Activated CD8-positive, alpha-beta memory T cell treated with anti-CD3 and anti-CD28 coated beads, Interleukin-2, amount 10 ng/mL, durations not matched to agents 7 days and 5 days (primary cell): ENCODE measurements at regions not wholly inside any gene's neighbourhood (a gene's known extent, or its start where the extent isn't known, plus 50 kb on each side); places are given as distances from the start of the nearest gene placed in this dataset.

Source experiments
- ATAC-seq: fragments of 150-1000 bp; cut with Tn5 transposase; one replicate; pipeline ENCODE4 v1.10.0; 2021; ENCODE audit warnings: moderate library complexity
- CTCF ChIA-PET: fragments of 350-600 bp; sonication (Branson Sonifier 250); formaldehyde crosslinking; loops from one replicate; lab custom pipeline; 2021; ENCODE audit warnings: antibody characterized with exemption; lab: Charles Lee
- DNase-seq: peaks from one replicate; pipeline ENCODE4 v3.0.0-alpha.2; 2020
- H3K27ac Mint-ChIP-seq: one replicate; pipeline ENCODE4 v1.8.0; 2021; ENCODE audit warnings: mild to moderate bottlenecking, mixed read lengths
- H3K27me3 Mint-ChIP-seq: one replicate; pipeline ENCODE4 v1.8.0; 2021; ENCODE audit warnings: mixed read lengths
- H3K36me3 Mint-ChIP-seq: one replicate; pipeline ENCODE4 v1.8.0; 2021; ENCODE audit warnings: mild to moderate bottlenecking, mixed read lengths
- H3K4me1 Mint-ChIP-seq: one replicate; pipeline ENCODE4 v1.8.0; 2021; ENCODE audit warnings: mixed read lengths
- H3K4me3 Mint-ChIP-seq: one replicate; pipeline ENCODE4 v1.8.0; 2021; ENCODE audit warnings: mild to moderate bottlenecking, moderate library complexity, mixed read lengths
- H3K9me3 Mint-ChIP-seq: one replicate; pipeline ENCODE4 v1.8.0; 2022; ENCODE audit warnings: low read depth, mixed read lengths

GRCh38 chr18:38718365-38718901 lies 1152.8 kb upstream of the CELF4 start:
- no peaks in the 10 kb centered on the region for H3K27me3 Mint-ChIP-seq
- ATAC-seq, result no peak
- no peak overlapping the region for H3K27ac Mint-ChIP-seq
- CTCF ChIA-PET, result no interaction called here
- H3K4me1 Mint-ChIP-seq, result no peaks in the 10 kb centered on the region
- H3K4me3 Mint-ChIP-seq, result no peak overlapping the region
- no peaks in the 10 kb centered on the region for H3K36me3 Mint-ChIP-seq
- no peak for DNase-seq
- peaks cover 12% of the 10 kb centered on the region for H3K9me3 Mint-ChIP-seq

- DNase-seq, result no peak
- ATAC-seq, result no peak
- Mint-ChIP-seq H3K36me3 (no peaks in the 10 kb centered on the region), H3K9me3 (peaks cover 8% of the 10 kb centered on the region), H3K27ac (no peak overlapping the region), H3K4me1 (no peaks in the 10 kb centered on the region), H3K27me3 (no peaks in the 10 kb centered on the region), H3K4me3 (no peak overlapping the region)
- CTCF ChIA-PET, result no interaction called here
Measured at GRCh38 chr18:38709122-38709521, 1143.5 kb upstream of the CELF4 start.

- H3K4me1 Mint-ChIP-seq, result no peaks in the 10 kb centered on the region
- DNase-seq (no peak), ATAC-seq (no peak)
- CTCF ChIA-PET, result no interaction called here
- no peaks in the 10 kb centered on the region for H3K36me3 Mint-ChIP-seq
- H3K4me3 Mint-ChIP-seq, result no peak overlapping the region
- no peaks in the 10 kb centered on the region for H3K27me3 Mint-ChIP-seq
- H3K27ac Mint-ChIP-seq, result no peak overlapping the region
- peaks cover 4% of the 10 kb centered on the region for H3K9me3 Mint-ChIP-seq
Measured at GRCh38 chr18:38706373-38706772, 1140.8 kb upstream of the CELF4 start.

GRCh38 chr18:38698088-38698487 lies 1132.5 kb upstream of the CELF4 start:
- Mint-ChIP-seq H3K27me3 (no peaks in the 10 kb centered on the region), H3K36me3 (no peaks in the 10 kb centered on the region), H3K4me1 (no peaks in the 10 kb centered on the region), H3K9me3 (no peaks in the 10 kb centered on the region), H3K27ac (no peak overlapping the region), H3K4me3 (no peak overlapping the region)
- CTCF ChIA-PET, result no interaction called here
- DNase-seq, result no peak
- no peak for ATAC-seq

GRCh38 chr18:38695559-38696280 lies 1130.1 kb upstream of the CELF4 start:
- CTCF ChIA-PET, result no interaction called here
- Mint-ChIP-seq H3K4me1 (no peaks in the 10 kb centered on the region), H3K27ac (no peak overlapping the region), H3K4me3 (no peak overlapping the region), H3K27me3 (no peaks in the 10 kb centered on the region), H3K9me3 (peaks cover 3% of the 10 kb centered on the region), H3K36me3 (no peaks in the 10 kb centered on the region)
- DNase-seq, result no peak
- ATAC-seq, result no peak

GRCh38 chr18:38693104-38693503 lies 1127.5 kb upstream of the CELF4 start:
- no peaks in the 10 kb centered on the region for H3K27me3 Mint-ChIP-seq
- DNase-seq, result no peak
- CTCF ChIA-PET, result no interaction called here
- no peak overlapping the region for H3K27ac Mint-ChIP-seq
- H3K9me3 Mint-ChIP-seq, result peaks cover 3% of the 10 kb centered on the region
- ATAC-seq, result no peak
- H3K4me3 Mint-ChIP-seq, result no peak overlapping the region
- no peaks in the 10 kb centered on the region for H3K4me1 Mint-ChIP-seq
- H3K36me3 Mint-ChIP-seq, result no peaks in the 10 kb centered on the region

- Mint-ChIP-seq H3K27me3 (no peaks in the 10 kb centered on the region), H3K4me1 (no peaks in the 10 kb centered on the region), H3K36me3 (no peaks in the 10 kb centered on the region)
Measured at GRCh38 chr18:38690626-38691025, 1125.0 kb upstream of the CELF4 start.

GRCh38 chr18:38688416-38688815 lies 1122.8 kb upstream of the CELF4 start:
- no peaks in the 10 kb centered on the region for H3K36me3 Mint-ChIP-seq
- peaks cover 3% of the 10 kb centered on the region for H3K9me3 Mint-ChIP-seq
- no peaks in the 10 kb centered on the region for H3K4me1 Mint-ChIP-seq
- no peak for ATAC-seq
- H3K27ac Mint-ChIP-seq, result no peak overlapping the region
- H3K4me3 Mint-ChIP-seq, result no peak overlapping the region
- DNase-seq, result no peak
- CTCF ChIA-PET, result no interaction called here
- H3K27me3 Mint-ChIP-seq, result no peaks in the 10 kb centered on the region

More at GRCh38 chr18:38690626-38691025, 1125.0 kb upstream of the CELF4 start:
- DNase-seq (no peak), ATAC-seq (no peak)
- Mint-ChIP-seq H3K9me3 (peaks cover 3% of the 10 kb centered on the region), H3K27ac (no peak overlapping the region), H3K4me3 (no peak overlapping the region)
- CTCF ChIA-PET, result no interaction called here

GRCh38 chr18:38670486-38670885 lies 1104.9 kb upstream of the CELF4 start:
- Mint-ChIP-seq H3K4me1 (no peaks in the 10 kb centered on the region), H3K4me3 (no peak overlapping the region), H3K36me3 (no peaks in the 10 kb centered on the region), H3K27ac (no peak overlapping the region), H3K9me3 (peaks cover 6% of the 10 kb centered on the region), H3K27me3 (no peaks in the 10 kb centered on the region)
- DNase-seq (no peak), ATAC-seq (no peak)
- CTCF ChIA-PET, result no interaction called here

- no peak for ATAC-seq
- Mint-ChIP-seq H3K4me1 (no peaks in the 10 kb centered on the region), H3K27me3 (no peaks in the 10 kb centered on the region), H3K4me3 (no peak overlapping the region), H3K27ac (no peak overlapping the region), H3K36me3 (no peaks in the 10 kb centered on the region), H3K9me3 (no peaks in the 10 kb centered on the region)
- no peak for DNase-seq
- CTCF ChIA-PET, result no interaction called here
Measured at GRCh38 chr18:38664929-38665328, 1099.3 kb upstream of the CELF4 start.

GRCh38 chr18:38663682-38664081 lies 1098.1 kb upstream of the CELF4 start:
- Mint-ChIP-seq H3K36me3 (no peaks in the 10 kb centered on the region), H3K27ac (no peak overlapping the region), H3K4me3 (no peak overlapping the region), H3K9me3 (no peaks in the 10 kb centered on the region), H3K27me3 (no peaks in the 10 kb centered on the region), H3K4me1 (no peaks in the 10 kb centered on the region)
- CTCF ChIA-PET, result no interaction called here
- DNase-seq (no peak), ATAC-seq (no peak)

- no peaks in the 10 kb centered on the region for H3K27me3 Mint-ChIP-seq
- H3K9me3 Mint-ChIP-seq, result no peaks in the 10 kb centered on the region
- no peak for DNase-seq
- no peak for ATAC-seq
- no peaks in the 10 kb centered on the region for H3K36me3 Mint-ChIP-seq
- CTCF ChIA-PET, result no interaction called here
- no peak overlapping the region for H3K4me3 Mint-ChIP-seq
- H3K27ac Mint-ChIP-seq, result no peak overlapping the region
- H3K4me1 Mint-ChIP-seq, result no peaks in the 10 kb centered on the region
Measured at GRCh38 chr18:38663270-38663669, 1097.7 kb upstream of the CELF4 start.

- no peaks in the 10 kb centered on the region for H3K27me3 Mint-ChIP-seq
- CTCF ChIA-PET, result no interaction called here
- ATAC-seq, result no peak
- H3K4me3 Mint-ChIP-seq, result no peak overlapping the region
- no peaks in the 10 kb centered on the region for H3K36me3 Mint-ChIP-seq
- no peaks in the 10 kb centered on the region for H3K9me3 Mint-ChIP-seq
- no peak overlapping the region for H3K27ac Mint-ChIP-seq
- no peaks in the 10 kb centered on the region for H3K4me1 Mint-ChIP-seq
- DNase-seq, result no peak
Measured at GRCh38 chr18:38654946-38655345, 1089.3 kb upstream of the CELF4 start.

- H3K4me3 Mint-ChIP-seq, result no peak overlapping the region
- CTCF ChIA-PET, result no interaction called here
- H3K27ac Mint-ChIP-seq, result no peak overlapping the region
- no peaks in the 10 kb centered on the region for H3K4me1 Mint-ChIP-seq
- ATAC-seq, result no peak
- H3K9me3 Mint-ChIP-seq, result peaks cover 3% of the 10 kb centered on the region
- DNase-seq, result no peak
- H3K27me3 Mint-ChIP-seq, result no peaks in the 10 kb centered on the region
- H3K36me3 Mint-ChIP-seq, result no peaks in the 10 kb centered on the region
Measured at GRCh38 chr18:38651736-38652135, 1086.1 kb upstream of the CELF4 start.
